GM20000 (cell line): ENCODE measurements at regions not wholly inside any gene's neighbourhood (a gene's known extent, or its start where the extent isn't known, plus 50 kb on each side); places are given as distances from the start of the nearest gene placed in this dataset.
"Not testable (repeated sequence)": the region's sequence is repeated elsewhere in the genome, so short reads cannot be mapped to it uniquely, and the experiment has no call there.

ENCODE experiments used
- DNase-seq: peaks from one replicate; pipeline ENCODE4 v3.0.0; 2012; ENCODE audit warnings: low spot score
- CTCF ChIP-seq: IDR thresholded peaks from 2 replicates; pipeline ENCODE4 v1.5.1; 2012; ENCODE audit warnings: mild to moderate bottlenecking, control low read depth; ENCODE audit errors: extremely low read depth, missing control alignments

GRCh38 chr13:80684217-80684991 lies 343.5 kb upstream of the SPRY2 start:
- no peak for TF ChIP-seq CTCF

DNA sequence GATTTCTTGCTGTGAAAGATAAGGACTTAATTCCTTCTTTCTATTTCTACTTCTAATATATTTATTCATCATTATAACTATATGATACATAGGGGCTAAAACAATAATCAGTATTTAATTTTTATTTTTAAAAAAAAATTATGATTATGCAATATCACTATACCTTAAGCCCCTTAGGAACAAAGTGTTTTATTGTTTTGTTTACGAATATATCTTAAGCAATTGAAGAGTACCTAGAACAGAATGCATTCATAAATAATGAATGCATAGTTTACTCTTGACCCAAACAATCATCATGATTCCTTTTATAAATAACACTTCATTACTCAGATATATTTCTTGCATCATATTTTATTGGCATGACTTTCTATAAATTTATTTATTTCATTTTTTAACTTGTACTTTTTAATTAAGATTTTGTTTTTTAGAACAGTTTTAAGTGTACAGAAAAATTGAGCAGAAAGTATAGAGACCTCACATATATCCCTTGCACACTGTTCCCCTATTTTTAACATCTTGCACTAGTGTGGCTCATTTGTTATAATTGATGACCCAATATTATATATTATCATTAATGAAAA lies 339.9 kb upstream of the SPRY2 start:
- TF ChIP-seq CTCF = no peak
- DNase-seq = no peak

More at GRCh38 chr13:80684217-80684991, 343.5 kb upstream of the SPRY2 start:
- no peak for DNase-seq

- TF ChIP-seq CTCF = no peak
- no peak for DNase-seq
Measured at GRCh38 chr13:80679423-80679822, 338.5 kb upstream of the SPRY2 start.

GRCh38 chr13:80677227-80677626 lies 336.3 kb upstream of the SPRY2 start:
- DNase-seq = no peak
- no peak for TF ChIP-seq CTCF

DNA sequence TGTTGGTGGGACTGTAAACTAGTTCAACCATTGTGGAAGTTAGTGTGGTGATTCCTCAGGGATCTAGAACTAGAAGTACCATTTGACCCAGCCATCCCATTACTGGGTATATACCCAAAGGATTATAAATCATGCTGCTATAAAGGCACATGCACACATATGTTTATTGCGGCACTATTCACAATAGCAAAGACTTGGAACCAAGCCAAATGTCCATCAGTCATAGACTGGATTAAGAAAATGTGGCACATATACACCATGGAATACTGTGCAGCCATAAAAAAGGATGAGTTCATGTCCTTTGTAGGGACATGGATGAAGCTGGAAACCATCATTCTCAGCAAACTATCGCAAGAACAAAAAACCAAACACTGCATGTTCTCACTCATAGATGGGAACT lies 334.5 kb upstream of the SPRY2 start:
- DNase-seq = not testable (repeated sequence)

DNA sequence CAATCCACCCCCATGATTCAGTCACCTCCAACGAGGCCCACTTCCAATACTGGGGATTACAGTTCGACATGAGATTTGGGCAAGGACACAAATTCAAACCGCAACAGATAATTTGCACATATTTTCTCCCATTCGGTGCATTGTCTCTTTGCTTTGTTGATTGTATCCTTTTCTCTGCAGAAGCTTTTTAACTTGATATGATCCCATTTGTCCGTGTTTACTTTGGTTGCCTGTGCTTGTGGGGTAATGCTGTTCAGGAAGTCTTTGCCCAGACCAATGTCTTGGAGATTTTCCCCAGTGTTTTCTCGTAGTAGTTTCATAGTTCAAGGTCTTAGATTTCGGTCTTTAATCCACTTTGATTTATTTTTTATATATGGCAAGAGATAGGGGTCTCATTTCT lies 330.8 kb upstream of the SPRY2 start:
- no peak for TF ChIP-seq CTCF
- DNase-seq = no peak

- DNase-seq = no peak
- no peak for TF ChIP-seq CTCF
Measured at GRCh38 chr13:80669112-80669511, 328.2 kb upstream of the SPRY2 start.

GRCh38 chr13:80668452-80668851 lies 327.5 kb upstream of the SPRY2 start:
- TF ChIP-seq CTCF = no peak
- no peak for DNase-seq
